Stimulated activated CD4-positive, alpha-beta T cell treated with anti-CD3 and anti-CD28 coated beads, Interleukin-4, amount 100 ng/mL, for 4 hours (primary cell): ENCODE measurements at regions not wholly inside any gene's neighbourhood (a gene's known extent, or its start where the extent isn't known, plus 50 kb on each side); places are given as distances from the start of the nearest gene placed in this dataset.

Source experiments
- DNase-seq, 2 experiments: peaks; one replicate each; pipeline ENCODE4 v3.0.0-alpha.2; 2020

GRCh38 chr10:28783087-28783486, 105.8 kb downstream of the BAMBI start:
- DNase-seq = no peak

GRCh38 chr10:28785018-28785417, 107.7 kb downstream of the BAMBI start:
- no peak for DNase-seq

GRCh38 chr10:28788252-28788651, 110.9 kb downstream of the BAMBI start:
- DNase-seq = no peak

- no peak for DNase-seq
These were observed 111.4 kb downstream of the BAMBI start for GRCh38 chr10:28788762-28789161.

- no peak for DNase-seq
These were observed 112.8 kb downstream of the BAMBI start for GRCh38 chr10:28790146-28790545.

GRCh38 chr10:28793482-28793881, 116.2 kb downstream of the BAMBI start:
- no peak for DNase-seq

- no peak for DNase-seq
These were observed 117.7 kb downstream of the BAMBI start for GRCh38 chr10:28794986-28795385.

- no peak for DNase-seq
These were observed 119.5 kb downstream of the BAMBI start for GRCh38 chr10:28796606-28797512.

GRCh38 chr10:28797904-28798371, 120.6 kb downstream of the BAMBI start:
- DNase-seq = no peak

- no peak for DNase-seq
These were observed 121.2 kb downstream of the BAMBI start for GRCh38 chr10:28798428-28798955.

GRCh38 chr10:28798964-28799363, 121.6 kb downstream of the BAMBI start:
- DNase-seq = no peak

GRCh38 chr10:28800144-28800543, 122.8 kb downstream of the BAMBI start:
- DNase-seq = no peak

GRCh38 chr10:28801247-28801646, 123.9 kb downstream of the BAMBI start:
- no peak for DNase-seq

- DNase-seq = no peak
These were observed 124.5 kb downstream of the BAMBI start for GRCh38 chr10:28801869-28802268.

GRCh38 chr10:28805390-28805789, 128.1 kb downstream of the BAMBI start:
- DNase-seq = no peak

GRCh38 chr10:28806488-28806941, 129.2 kb downstream of the BAMBI start:
- DNase-seq = no peak

GRCh38 chr10:28806951-28807759, 129.8 kb downstream of the BAMBI start:
- no peak for DNase-seq

GRCh38 chr10:28807760-28808613, 130.7 kb downstream of the BAMBI start:
- DNase-seq = no peak

GRCh38 chr10:28808693-28809092, 131.4 kb downstream of the BAMBI start:
- no peak for DNase-seq

- no peak for DNase-seq
These were observed 132.9 kb downstream of the BAMBI start for GRCh38 chr10:28810057-28810870.

GRCh38 chr10:28811639-28812349, 134.5 kb downstream of the BAMBI start:
- no peak for DNase-seq
